Suprapubic skin (tissue), 3 donors: ENCODE measurements at regions not wholly inside any gene's neighbourhood (a gene's known extent, or its start where the extent isn't known, plus 50 kb on each side); places are given as distances from the start of the nearest gene placed in this dataset.

Source experiments
- CTCF ChIP-seq, 2 donors: fragments of 200-600 bp in 1 of 2; fragments of 450-650 bp in 1 of 2; sonication (generic) in 1 of 2; IDR thresholded peaks; one replicate each; pipeline ENCODE4 v1.5.1; 2016 to 2019; ENCODE audit warnings: antibody characterized with exemption in 2 of 2, mild to moderate bottlenecking in 1 of 2, moderate library complexity in 1 of 2
- EP300 ChIP-seq: sonication (generic); formaldehyde crosslinking; IDR thresholded peaks from one replicate; pipeline ENCODE4 v1.6.1; 2017; ENCODE audit warnings: antibody characterized with exemption
- POLR2A ChIP-seq, 2 donors: fragments of 450-650 bp; IDR thresholded peaks; one replicate each; pipeline ENCODE4 v1.6.1; 2017; ENCODE audit warnings: antibody characterized with exemption in 2 of 2, mild to moderate bottlenecking in 2 of 2, moderate library complexity in 2 of 2

GRCh38 chr12:132401982-132402381, 72.6 kb upstream of the GALNT9 start:
- no peak for TF ChIP-seq EP300
- TF ChIP-seq POLR2A (IDR thresholded peaks at IDR 0.05): no peak
- TF ChIP-seq CTCF (IDR thresholded peaks at IDR 0.05): no peak
